NCI-H226 (cell line): ENCODE measurements at regions not wholly inside any gene's neighbourhood (a gene's known extent, or its start where the extent isn't known, plus 50 kb on each side); places are given as distances from the start of the nearest gene placed in this dataset.
"Not testable (repeated sequence)": the region's sequence is repeated elsewhere in the genome, so short reads cannot be mapped to it uniquely, and the experiment has no call there.

Experiments used
- DNase-seq: peaks from one replicate; pipeline ENCODE4 v3.0.0-alpha.2; 2015

DNA sequence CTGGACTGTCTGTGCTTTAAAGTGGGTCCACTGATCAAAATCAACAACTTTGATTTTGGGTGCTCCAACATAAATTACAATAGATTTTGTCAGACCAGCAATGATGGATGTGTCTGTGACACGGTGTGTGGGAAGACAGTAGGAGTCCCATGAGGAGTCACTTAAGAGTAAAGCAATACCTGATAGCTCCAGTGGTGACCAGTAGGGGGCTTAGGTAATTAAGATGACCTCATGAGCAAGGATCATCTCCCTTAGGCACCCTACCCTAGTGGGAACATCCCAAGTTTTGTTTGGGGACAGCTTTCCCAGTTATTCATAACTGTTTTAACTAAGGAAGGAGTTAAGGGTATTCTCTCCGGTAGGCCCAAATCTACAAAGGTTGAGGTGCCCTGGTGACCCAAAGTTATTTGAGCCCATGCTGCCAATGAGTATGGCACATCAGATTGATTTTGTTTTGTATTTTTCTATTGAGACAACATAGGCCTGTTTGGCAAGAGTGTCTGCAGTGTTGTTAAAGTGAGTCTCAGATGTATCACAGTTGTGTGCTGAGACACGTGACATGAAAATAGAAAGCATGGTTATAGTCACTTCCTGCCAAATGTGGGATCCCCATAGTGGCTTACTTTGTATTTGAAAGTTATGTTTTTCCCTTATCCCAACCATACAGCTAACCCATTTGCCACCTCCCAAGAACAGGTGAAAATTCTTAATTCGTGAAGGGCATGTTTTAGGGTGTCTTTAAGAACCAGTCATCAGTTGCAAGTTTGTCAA lies 1337.6 kb upstream of the SLC39A10 start:
- DNase-seq = no peak

GRCh38 chr2:194314042-194314441 lies 1343.0 kb upstream of the SLC39A10 start:
- DNase-seq = no peak

DNA sequence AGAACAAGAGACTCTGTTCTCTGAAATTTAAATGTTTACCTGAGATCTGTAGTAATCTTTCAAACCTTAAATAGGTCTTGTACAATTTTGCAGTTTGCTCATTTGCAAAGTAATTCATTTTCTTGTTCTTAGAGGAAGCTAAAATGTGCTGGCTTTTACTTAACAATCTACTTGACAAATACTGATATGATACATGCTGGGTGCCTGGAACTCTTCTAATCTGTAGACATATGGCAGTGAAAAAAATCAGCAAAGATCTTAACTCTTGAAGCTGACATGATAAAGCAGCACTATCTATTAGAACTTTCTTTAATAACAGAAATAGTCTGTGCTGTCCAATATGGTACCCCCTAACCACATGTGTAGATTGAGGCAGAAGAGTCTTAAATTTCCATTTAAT lies 1352.8 kb upstream of the SLC39A10 start:
- no peak for DNase-seq

GRCh38 chr2:194301946-194302345 lies 1355.1 kb upstream of the SLC39A10 start:
- no peak for DNase-seq

- no peak for DNase-seq
These were observed 1362.9 kb upstream of the SLC39A10 start for GRCh38 chr2:194294156-194294555.

GRCh38 chr2:194291104-194291503 lies 1365.9 kb upstream of the SLC39A10 start:
- no peak for DNase-seq

- DNase-seq = no peak
These were observed 1367.2 kb upstream of the SLC39A10 start for GRCh38 chr2:194289712-194290346.

DNA sequence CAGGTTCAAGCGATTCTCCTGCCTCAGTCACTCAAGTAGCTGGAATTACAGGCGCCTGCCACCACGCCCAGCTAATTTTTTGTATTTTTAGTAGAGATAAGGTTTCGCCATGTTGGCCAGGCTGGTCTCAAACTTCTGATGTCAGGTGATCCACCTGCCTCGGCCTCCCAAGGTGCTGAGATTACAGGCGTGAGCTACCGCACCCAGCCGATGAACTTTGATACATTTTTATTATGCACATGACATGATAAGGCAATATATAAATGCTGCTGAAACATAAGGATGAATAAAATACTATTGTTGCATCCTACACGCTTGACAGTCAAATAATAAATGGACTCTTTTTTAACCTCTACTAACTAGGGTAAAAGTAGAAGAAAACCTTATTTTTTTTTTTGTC lies 1380.4 kb upstream of the SLC39A10 start:
- not testable (repeated sequence) for DNase-seq

- DNase-seq = no peak
These were observed 1385.6 kb upstream of the SLC39A10 start for GRCh38 chr2:194271293-194271961.

- no peak for DNase-seq
These were observed 1386.4 kb upstream of the SLC39A10 start for GRCh38 chr2:194270648-194271047.

DNA sequence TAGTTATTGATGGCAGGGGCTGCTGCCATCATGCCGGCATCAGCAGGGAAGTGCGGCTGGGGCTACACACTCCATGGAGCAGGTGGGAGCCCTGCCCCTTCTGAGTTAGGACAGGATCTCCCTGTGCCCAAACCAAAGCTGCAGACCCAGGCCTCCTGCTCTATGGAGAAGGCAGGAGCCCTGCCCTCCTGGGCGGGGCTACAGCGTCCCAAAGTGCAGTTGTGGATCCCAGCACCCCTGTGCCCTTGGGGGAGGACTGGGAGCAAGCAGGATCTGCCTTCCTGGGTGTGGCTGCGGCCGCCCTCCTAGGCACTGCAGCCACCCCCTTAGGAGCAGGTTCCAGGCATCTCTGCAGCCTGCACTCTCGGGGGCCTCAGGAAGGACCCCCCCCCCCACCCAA lies 1392.4 kb upstream of the SLC39A10 start:
- no peak for DNase-seq

- DNase-seq = no peak
These were observed 1396.8 kb upstream of the SLC39A10 start for GRCh38 chr2:194260185-194260584.

- DNase-seq = no peak
These were observed 1399.9 kb upstream of the SLC39A10 start for GRCh38 chr2:194257095-194257494.

- DNase-seq = no peak
These were observed 1403.3 kb upstream of the SLC39A10 start for GRCh38 chr2:194253528-194254259.

DNA sequence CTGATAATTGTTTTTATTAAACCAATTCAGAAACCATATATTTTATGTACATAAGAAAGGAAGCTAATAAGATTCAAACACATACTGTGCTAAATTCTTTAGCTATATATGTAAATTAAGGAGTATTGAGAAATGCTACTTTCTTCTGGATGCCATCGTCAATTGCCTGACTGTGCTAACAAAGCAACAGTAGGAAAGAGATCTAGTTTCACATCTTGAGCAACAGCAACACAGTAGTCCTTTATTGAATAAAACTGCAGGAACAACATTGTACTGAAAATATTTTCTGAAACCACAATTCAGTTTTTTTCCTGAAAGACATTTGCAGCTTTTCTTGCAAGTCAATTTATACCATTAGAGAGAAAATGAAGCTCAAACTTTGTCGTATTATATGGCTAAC lies 1404.9 kb upstream of the SLC39A10 start:
- no peak for DNase-seq

GRCh38 chr2:194232600-194232999 lies 1424.4 kb upstream of the SLC39A10 start:
- DNase-seq = no peak

DNA sequence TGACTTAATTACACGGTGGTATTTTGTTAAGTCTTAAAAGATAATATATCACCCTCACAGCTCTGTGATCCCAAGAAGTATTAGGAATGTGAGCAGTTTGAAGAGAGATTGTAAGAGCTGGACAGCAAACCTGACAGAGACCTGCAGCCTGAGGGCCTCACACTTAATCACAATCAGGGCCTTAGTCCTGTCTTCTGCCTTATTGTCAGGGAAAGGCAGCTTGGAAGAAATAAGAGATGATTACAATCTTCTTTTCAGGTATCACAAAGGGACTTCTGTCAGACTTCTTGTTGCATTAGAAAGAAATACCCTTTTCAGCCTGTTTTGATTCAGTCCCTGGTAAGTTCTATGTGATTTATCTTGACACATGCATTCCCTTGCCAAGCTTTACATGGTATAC lies 1433.8 kb upstream of the SLC39A10 start:
- no peak for DNase-seq

DNA sequence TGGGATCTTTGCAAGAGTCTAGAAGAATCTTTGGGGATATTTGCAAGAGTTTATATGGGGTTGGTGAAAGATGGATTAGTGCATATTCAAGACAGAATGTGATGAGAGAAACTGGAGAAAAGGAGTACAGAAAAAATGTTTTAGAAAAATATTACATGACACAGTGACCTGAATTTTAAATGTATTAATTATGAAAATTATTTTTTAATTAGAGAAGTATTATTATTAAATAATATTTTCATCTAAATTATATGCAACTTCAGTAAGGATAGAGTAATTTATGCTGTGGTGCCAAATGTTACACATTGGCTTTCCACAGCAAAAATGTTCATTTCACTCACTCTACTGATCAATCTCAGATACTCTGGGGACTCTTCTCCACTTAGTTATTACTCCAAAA lies 1442.8 kb upstream of the SLC39A10 start:
- DNase-seq = no peak

GRCh38 chr2:194205568-194206227 lies 1451.3 kb upstream of the SLC39A10 start:
- no peak for DNase-seq

GRCh38 chr2:194203898-194204297 lies 1453.1 kb upstream of the SLC39A10 start:
- DNase-seq = peak; percentile 57

- no peak for DNase-seq
These were observed 1474.1 kb upstream of the SLC39A10 start for GRCh38 chr2:194182888-194183287.

DNA sequence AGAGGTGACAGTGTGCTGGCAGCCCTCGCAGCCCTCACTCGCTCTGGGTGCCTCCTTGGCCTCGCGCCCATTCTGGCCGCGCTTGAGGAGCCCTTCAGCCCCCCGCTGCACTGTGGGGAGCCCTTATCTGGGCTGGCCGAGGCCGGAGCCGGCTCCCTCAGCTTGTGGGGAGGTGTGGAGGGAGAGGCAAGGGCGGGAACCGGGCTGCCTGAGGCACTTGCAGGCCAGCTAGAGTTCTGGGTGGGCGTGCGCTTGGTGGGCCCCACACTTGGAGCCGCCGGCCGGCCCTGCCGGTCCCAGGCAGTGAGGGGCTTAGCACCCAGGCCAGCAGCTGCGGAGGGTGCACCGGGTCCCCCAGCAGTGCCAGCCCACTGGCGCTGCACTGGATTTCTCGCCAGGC lies 1480.9 kb upstream of the SLC39A10 start:
- no peak for DNase-seq

GRCh38 chr2:194166818-194167217 lies 1490.2 kb upstream of the SLC39A10 start:
- DNase-seq = peak; percentile 30
